H9 (cell line): ENCODE measurements at regions not wholly inside any gene's neighbourhood (a gene's known extent, or its start where the extent isn't known, plus 50 kb on each side); places are given as distances from the start of the nearest gene placed in this dataset.

Experiments
- DNase-seq: peaks from one replicate; pipeline ENCODE4 v3.0.0-alpha.2; 2017
- H2AFZ ChIP-seq: one replicate; pipeline ENCODE4 v1.6.1; 2013; ENCODE audit warnings: mild to moderate bottlenecking, low read length, control low read depth, moderate library complexity
- H2AK5ac ChIP-seq: 2 replicates; pipeline ENCODE4 v1.6.1; 2013; ENCODE audit warnings: low read length, control low read depth, mixed read lengths; ENCODE audit not compliant: insufficient read length
- H2BK120ac ChIP-seq: one replicate; pipeline ENCODE4 v1.6.1; 2013; ENCODE audit warnings: low read depth, mild to moderate bottlenecking, low read length, control low read depth, inconsistent platforms; ENCODE audit not compliant: poor library complexity, severe bottlenecking
- H2BK12ac ChIP-seq: 2 replicates; pipeline ENCODE4 v1.6.1; 2013; ENCODE audit warnings: low read length, control low read depth, mixed read lengths, low read depth; ENCODE audit not compliant: insufficient read length
- H2BK15ac ChIP-seq: 2 replicates; pipeline ENCODE4 v1.6.1; 2013; ENCODE audit warnings: low read depth, low read length, control low read depth
- H2BK20ac ChIP-seq: one replicate; pipeline ENCODE4 v1.6.1; 2013; ENCODE audit warnings: low read depth, mild to moderate bottlenecking, low read length, control low read depth, inconsistent platforms; ENCODE audit not compliant: poor library complexity, severe bottlenecking
- H2BK5ac ChIP-seq: 2 replicates; pipeline ENCODE4 v1.6.1; 2013; ENCODE audit warnings: low read length, control low read depth, mixed read lengths; ENCODE audit not compliant: insufficient read length
- H3K14ac ChIP-seq: 2 replicates; pipeline ENCODE4 v1.6.1; 2013; ENCODE audit warnings: low read length, control low read depth; ENCODE audit not compliant: insufficient read depth
- H3K18ac ChIP-seq: 2 replicates; pipeline ENCODE4 v1.6.1; 2013; ENCODE audit warnings: low read depth, mild to moderate bottlenecking, mixed read lengths, low read length, control low read depth; ENCODE audit not compliant: insufficient read length
- H3K23ac ChIP-seq: 2 replicates; pipeline ENCODE4 v1.6.1; 2013; ENCODE audit warnings: low read length, control low read depth, mixed read lengths, low read depth; ENCODE audit not compliant: insufficient read length
- H3K23me2 ChIP-seq: 2 replicates; pipeline ENCODE4 v1.6.1; 2013; ENCODE audit warnings: low read depth, mild to moderate bottlenecking, mixed read lengths, low read length, control low read depth; ENCODE audit not compliant: insufficient read length, poor library complexity, severe bottlenecking
- H3K27ac ChIP-seq: 2 replicates; pipeline ENCODE4 v1.5.1; 2013; ENCODE audit warnings: low read length, control low read depth, mixed read lengths, low read depth; ENCODE audit not compliant: insufficient read length
- H3K27me3 ChIP-seq: 2 replicates; pipeline ENCODE4 v1.6.1; 2013; ENCODE audit warnings: low read length, control low read depth, inconsistent platforms; ENCODE audit not compliant: insufficient read depth
- H3K4ac ChIP-seq: 2 replicates; pipeline ENCODE4 v1.6.1; 2013; ENCODE audit warnings: low read depth, mild to moderate bottlenecking, control low read depth, inconsistent platforms, low read length, moderate library complexity
- H3K4me1 ChIP-seq: 2 replicates; pipeline ENCODE4 v1.6.1; 2013; ENCODE audit warnings: low read length, control low read depth, inconsistent platforms; ENCODE audit not compliant: insufficient read depth
- H3K4me2 ChIP-seq: 2 replicates; pipeline ENCODE4 v1.6.1; 2013; ENCODE audit warnings: low read length, control low read depth, mixed read lengths; ENCODE audit not compliant: insufficient read length, insufficient read depth
- H3K56ac ChIP-seq: 2 replicates; pipeline ENCODE4 v1.6.1; 2013; ENCODE audit warnings: low read depth, mild to moderate bottlenecking, mixed read lengths, low read length, control low read depth; ENCODE audit not compliant: insufficient read length
- H3K79me1 ChIP-seq: 2 replicates; pipeline ENCODE4 v1.6.1; 2013; ENCODE audit warnings: low read depth, mild to moderate bottlenecking, moderate library complexity, low read length, control low read depth, inconsistent platforms; ENCODE audit not compliant: insufficient read depth, poor library complexity, severe bottlenecking
- H3K79me2 ChIP-seq: 2 replicates; pipeline ENCODE4 v1.6.1; 2013; ENCODE audit warnings: low read length, control low read depth, inconsistent platforms; ENCODE audit not compliant: insufficient read depth
- H3K9ac ChIP-seq: 2 replicates; pipeline ENCODE4 v1.6.1; 2013; ENCODE audit warnings: low read length, control low read depth, mixed read lengths; ENCODE audit not compliant: insufficient read length; ENCODE audit errors: extremely low read depth
- H3K9me3 ChIP-seq: one replicate; pipeline ENCODE4 v1.6.1; 2013; ENCODE audit warnings: low read depth, low read length, inconsistent platforms; ENCODE audit not compliant: control insufficient read depth
- H3T11ph ChIP-seq: one replicate; pipeline ENCODE4 v1.6.1; 2013; ENCODE audit warnings: mild to moderate bottlenecking, low read length, control low read depth, inconsistent platforms
- H4K20me1 ChIP-seq: one replicate; pipeline ENCODE4 v1.6.1; 2013; ENCODE audit not compliant: control insufficient read depth, insufficient read length, insufficient read depth
- H4K5ac ChIP-seq: 2 replicates; pipeline ENCODE4 v1.6.1; 2013; ENCODE audit warnings: low read depth, mild to moderate bottlenecking, mixed read lengths, low read length, control low read depth; ENCODE audit not compliant: insufficient read length
- H4K8ac ChIP-seq: replicated peaks from 2 replicates; pipeline ENCODE4 v1.6.1; 2013; ENCODE audit warnings: low read length, control low read depth, mixed read lengths, low read depth; ENCODE audit not compliant: insufficient read length
- H4K91ac ChIP-seq: 2 replicates; pipeline ENCODE4 v1.6.1; 2013; ENCODE audit warnings: low read depth, mild to moderate bottlenecking, moderate library complexity, mixed read lengths, low read length, control low read depth; ENCODE audit not compliant: insufficient read length
- H3K27ac Mint-ChIP-seq, 3 experiments: 2 replicates in 2 of 3; 3 replicates in 1 of 3; pipeline ENCODE4 v1.8.0; 2020 to 2021; ENCODE audit warnings: mixed read lengths in 3 of 3, mild to moderate bottlenecking in 1 of 3, moderate library complexity in 1 of 3
- H3K27me3 Mint-ChIP-seq: 2 replicates; pipeline ENCODE4 v1.8.0; 2021; ENCODE audit warnings: low read depth, mild to moderate bottlenecking, moderate library complexity, mixed read lengths
- H3K36me3 Mint-ChIP-seq, 3 experiments: 2 replicates in 2 of 3; 3 replicates in 1 of 3; pipeline ENCODE4 v1.8.0; 2020 to 2021; ENCODE audit warnings: low read depth in 3 of 3, mixed read lengths in 3 of 3; ENCODE audit not compliant: insufficient read depth in 1 of 3
- H3K4me1 Mint-ChIP-seq, 2 experiments: 2 replicates each; pipeline ENCODE4 v1.8.0; 2020; ENCODE audit warnings: mixed read lengths in 2 of 2
- H3K4me3 Mint-ChIP-seq, 2 experiments: 2 replicates in 1 of 2; 3 replicates in 1 of 2; pipeline ENCODE4 v1.8.0; 2020 to 2021; ENCODE audit warnings: mild to moderate bottlenecking in 2 of 2, mixed read lengths in 2 of 2, moderate library complexity in 1 of 2
- H3K9me3 Mint-ChIP-seq, 2 experiments: 2 replicates in 1 of 2; 3 replicates in 1 of 2; pipeline ENCODE4 v1.8.0; 2020; ENCODE audit warnings: mild to moderate bottlenecking in 2 of 2, mixed read lengths in 2 of 2, moderate library complexity in 1 of 2
- WGBS: extraction: QIAGEN DNeasy Blood & Tissue Kit; methylation state at CpG from one replicate; pipeline ENCODE4 v1.1.7; 2013; ENCODE audit warnings: missing lambda C conversion rate, low lambda C conversion rate, mixed read lengths; ENCODE audit not compliant: insufficient read length; ENCODE audit errors: extremely low coverage; 5-methylcytosine and 5-hydroxymethylcytosine counted together
- TF ChIP-seq, protein P1 (sequence below): fragments of 200-600 bp; sonication (generic); conservative IDR thresholded peaks from 3 replicates; pipeline ENCODE4 v1.8.0; 2021; ENCODE audit warnings: antibody characterized with exemption, mild to moderate bottlenecking

GRCh38 chr19:30313353-30313750 is 58.8 kb upstream of the ZNF536 start:
- peaks cover 4% of the 10 kb centered on the region for H3K27me3 Mint-ChIP-seq
- WGBS = no CpG with 5 or more reads among the region's 2 CpGs

More at GRCh38 chr19:30313353-30313750, 58.8 kb upstream of the ZNF536 start:
- Histone ChIP-seq H3K23me2 (no peaks in the 10 kb centered on the region), H2BK12ac (no peak overlapping the region), H2BK20ac (no peak overlapping the region), H3K56ac (no peak overlapping the region), H2AK5ac (no peak overlapping the region), H3K9ac (no peak overlapping the region), H4K20me1 (no peaks in the 10 kb centered on the region), H3K79me1 (no peaks in the 10 kb centered on the region), H2BK120ac (no peak overlapping the region), H3T11ph (no peak overlapping the region), H4K91ac (no peak overlapping the region), H3K18ac (no peak overlapping the region), H3K27me3 (no peaks in the 10 kb centered on the region), H2BK5ac (no peak overlapping the region), H3K14ac (no peak overlapping the region), H3K4me2 (no peak overlapping the region), H3K4ac (no peak overlapping the region), H4K5ac (no peak overlapping the region), H3K27ac (no peak overlapping the region), H3K9me3 (no peaks in the 10 kb centered on the region), H2BK15ac (no peak overlapping the region), H3K79me2 (no peaks in the 10 kb centered on the region), H3K4me1 (no peaks in the 10 kb centered on the region), H3K23ac (no peak overlapping the region), H4K8ac (no peak overlapping the region), H2AFZ (no peak overlapping the region)
- Mint-ChIP-seq H3K4me3 (no peak overlapping the region), H3K4me1 (peaks cover 0 to 4% of the 10 kb centered on the region in 2 experiments; a peak in 2 of 4 replicates), H3K9me3 (peaks cover 0 to 8% of the 10 kb centered on the region in 2 experiments; a peak in 2 of 5 replicates), H3K36me3 (no peaks in the 10 kb centered on the region; a peak in 1 of 7 replicates), H3K27ac (no peak overlapping the region; a peak in 1 of 7 replicates)
- TF ChIP-seq, protein P1, sequence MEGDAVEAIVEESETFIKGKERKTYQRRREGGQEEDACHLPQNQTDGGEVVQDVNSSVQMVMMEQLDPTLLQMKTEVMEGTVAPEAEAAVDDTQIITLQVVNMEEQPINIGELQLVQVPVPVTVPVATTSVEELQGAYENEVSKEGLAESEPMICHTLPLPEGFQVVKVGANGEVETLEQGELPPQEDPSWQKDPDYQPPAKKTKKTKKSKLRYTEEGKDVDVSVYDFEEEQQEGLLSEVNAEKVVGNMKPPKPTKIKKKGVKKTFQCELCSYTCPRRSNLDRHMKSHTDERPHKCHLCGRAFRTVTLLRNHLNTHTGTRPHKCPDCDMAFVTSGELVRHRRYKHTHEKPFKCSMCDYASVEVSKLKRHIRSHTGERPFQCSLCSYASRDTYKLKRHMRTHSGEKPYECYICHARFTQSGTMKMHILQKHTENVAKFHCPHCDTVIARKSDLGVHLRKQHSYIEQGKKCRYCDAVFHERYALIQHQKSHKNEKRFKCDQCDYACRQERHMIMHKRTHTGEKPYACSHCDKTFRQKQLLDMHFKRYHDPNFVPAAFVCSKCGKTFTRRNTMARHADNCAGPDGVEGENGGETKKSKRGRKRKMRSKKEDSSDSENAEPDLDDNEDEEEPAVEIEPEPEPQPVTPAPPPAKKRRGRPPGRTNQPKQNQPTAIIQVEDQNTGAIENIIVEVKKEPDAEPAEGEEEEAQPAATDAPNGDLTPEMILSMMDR = no peak
- DNase-seq = no peak
